GM19023 (cell line): ENCODE measurements at regions not wholly inside any gene's neighbourhood (a gene's known extent, or its start where the extent isn't known, plus 50 kb on each side); places are given as distances from the start of the nearest gene placed in this dataset.

Source experiments
- ATAC-seq: cut with Tn5 transposase; IDR thresholded peaks from one replicate; pipeline ENCODE4 v1.9.1; 2021; ENCODE audit warnings: mild to moderate bottlenecking, moderate library complexity; ENCODE audit not compliant: unreplicated experiment

GRCh38 chr2:185145316-185146121, 547.2 kb downstream of the ZNF804A start:
- no peak for ATAC-seq

GRCh38 chr2:185147361-185147760, 549.0 kb downstream of the ZNF804A start:
- no peak for ATAC-seq

DNA sequence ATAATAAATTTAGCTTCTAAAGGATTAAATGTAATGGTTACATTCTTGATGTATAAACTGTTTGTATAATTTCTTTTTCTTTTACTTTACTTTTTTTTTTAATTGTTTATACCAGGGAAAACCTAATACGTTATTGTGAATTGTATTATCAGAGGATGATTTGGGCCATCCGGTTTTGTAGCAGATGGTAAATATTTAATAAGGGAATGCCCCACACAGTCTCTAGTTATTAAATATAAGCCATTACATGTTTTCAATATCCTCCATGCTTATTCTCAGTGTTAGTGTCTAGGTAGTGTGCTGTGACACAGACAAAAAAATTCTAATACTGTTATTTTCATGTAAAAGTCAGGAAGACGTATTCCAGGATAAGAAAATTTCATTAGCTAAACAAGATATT, 553.9 kb downstream of the ZNF804A start:
- no peak for ATAC-seq

DNA sequence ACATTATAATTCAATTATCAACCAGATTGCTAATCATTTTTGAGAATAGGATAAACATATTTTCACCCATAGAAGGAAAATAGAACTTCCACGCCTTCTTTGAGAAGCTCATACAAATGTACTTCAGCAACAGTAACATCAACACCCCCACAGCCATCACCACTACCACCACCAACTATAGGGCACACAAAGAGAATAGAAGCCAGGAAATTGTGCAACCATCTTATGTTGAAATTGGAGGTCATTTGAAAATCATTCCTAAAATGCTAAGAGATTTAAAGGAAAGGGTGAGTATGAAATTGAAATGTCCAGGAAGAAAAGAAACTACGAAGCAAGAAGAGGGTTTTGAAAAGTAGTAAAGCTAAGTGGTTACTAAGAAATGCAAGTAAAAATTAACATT, 563.4 kb downstream of the ZNF804A start:
- ATAC-seq = no peak

DNA sequence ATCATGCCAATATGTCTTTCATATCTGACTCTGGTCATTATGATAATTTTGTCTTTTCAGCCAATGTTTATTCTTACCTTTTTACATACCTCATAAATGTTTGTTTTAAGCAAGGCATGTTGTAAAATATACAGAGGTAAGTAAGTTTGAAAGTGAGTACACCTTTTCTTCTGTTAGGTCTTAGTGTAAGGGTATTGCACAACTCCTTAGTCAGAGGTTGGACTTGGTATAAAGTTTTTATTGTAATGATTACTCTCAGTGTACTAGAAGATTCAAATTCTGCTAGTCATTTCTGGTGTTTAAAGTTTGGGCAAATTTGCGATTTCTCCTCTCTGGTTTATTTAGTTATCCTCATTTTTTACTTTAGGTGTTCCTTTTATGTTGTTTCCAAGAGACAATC, 564.3 kb upstream of the FSIP2 start:
- no peak for ATAC-seq

GRCh38 chr2:185179743-185180142, 558.9 kb upstream of the FSIP2 start:
- ATAC-seq = no peak

DNA sequence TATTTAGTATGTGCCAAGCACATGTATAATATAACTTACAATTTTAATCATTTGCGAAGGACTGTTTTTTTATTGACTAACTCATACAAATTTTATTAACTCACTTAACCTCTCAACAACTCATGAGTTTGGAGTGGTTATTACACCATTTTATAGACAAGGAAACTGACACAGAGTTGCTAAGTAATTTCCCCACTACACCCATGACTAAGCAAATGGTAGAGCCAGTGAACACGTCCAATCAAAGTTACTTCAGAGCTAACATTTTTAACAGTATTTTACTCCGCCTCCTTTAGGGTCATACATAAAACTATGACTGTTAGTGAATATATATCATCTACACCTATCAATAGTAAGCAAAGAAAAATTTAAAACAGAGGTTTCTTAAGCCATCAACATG, 556.7 kb upstream of the FSIP2 start:
- no peak for ATAC-seq

- ATAC-seq = no peak
Measured at GRCh38 chr2:185185044-185185443, 553.6 kb upstream of the FSIP2 start.

DNA sequence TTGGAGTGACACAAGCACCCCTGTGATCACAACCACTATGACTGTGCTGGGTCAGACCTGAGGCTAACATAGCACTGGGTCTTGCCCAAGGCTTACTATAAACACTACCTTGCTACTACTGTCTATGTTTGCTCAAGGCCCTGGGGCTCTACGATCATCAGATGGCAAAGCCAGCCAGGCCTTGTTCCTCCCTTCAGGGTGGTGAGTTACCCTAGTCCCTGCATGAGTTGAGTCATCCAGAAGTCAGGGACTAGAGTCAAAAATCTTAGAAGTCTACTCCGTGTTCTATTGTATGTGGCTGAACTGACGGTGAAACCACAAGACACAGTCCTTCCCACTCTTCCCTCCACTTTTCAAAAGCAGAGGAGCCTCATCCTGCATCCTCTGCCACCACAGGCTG, 551.2 kb upstream of the FSIP2 start:
- ATAC-seq = no peak

DNA sequence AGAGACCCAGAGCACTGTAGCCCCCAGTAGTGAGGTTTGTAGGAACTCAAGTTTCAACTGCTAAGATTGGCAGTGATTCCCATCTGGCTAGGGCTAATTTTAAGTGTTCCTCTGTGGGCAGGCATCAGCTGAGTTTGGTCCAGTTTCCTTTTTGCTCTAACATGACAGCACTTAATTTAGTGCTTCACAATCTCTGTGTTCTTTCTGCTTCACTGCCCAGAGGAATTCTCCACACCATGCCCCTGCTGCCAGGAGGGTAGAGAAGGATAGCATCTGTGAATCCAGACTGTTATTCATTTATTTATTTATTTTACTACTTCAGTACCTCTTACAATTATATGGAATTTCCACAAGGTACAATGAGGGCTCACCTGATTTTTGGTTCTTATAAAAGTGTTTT, 549.9 kb upstream of the FSIP2 start:
- ATAC-seq = no peak

GRCh38 chr2:185201063-185201462, 537.5 kb upstream of the FSIP2 start:
- ATAC-seq = no peak

DNA sequence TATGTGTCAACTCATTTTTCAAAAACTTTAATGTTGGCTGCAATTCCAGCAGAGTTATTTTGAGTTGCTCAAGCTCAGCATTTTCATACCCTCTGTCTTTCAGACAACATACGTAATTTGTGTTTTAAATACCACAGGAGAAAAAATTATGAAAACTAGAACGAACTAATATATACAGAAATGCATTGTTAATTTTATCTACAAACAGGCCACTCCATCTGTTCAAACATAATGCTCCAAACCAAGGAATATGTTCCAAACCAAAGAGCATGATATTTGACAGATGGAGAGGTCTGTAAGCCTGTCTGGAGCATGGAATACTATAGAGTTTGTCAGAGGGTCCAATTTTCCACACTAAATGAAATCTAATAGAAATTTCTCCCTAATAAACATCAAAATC, 536.2 kb upstream of the FSIP2 start:
- no peak for ATAC-seq

DNA sequence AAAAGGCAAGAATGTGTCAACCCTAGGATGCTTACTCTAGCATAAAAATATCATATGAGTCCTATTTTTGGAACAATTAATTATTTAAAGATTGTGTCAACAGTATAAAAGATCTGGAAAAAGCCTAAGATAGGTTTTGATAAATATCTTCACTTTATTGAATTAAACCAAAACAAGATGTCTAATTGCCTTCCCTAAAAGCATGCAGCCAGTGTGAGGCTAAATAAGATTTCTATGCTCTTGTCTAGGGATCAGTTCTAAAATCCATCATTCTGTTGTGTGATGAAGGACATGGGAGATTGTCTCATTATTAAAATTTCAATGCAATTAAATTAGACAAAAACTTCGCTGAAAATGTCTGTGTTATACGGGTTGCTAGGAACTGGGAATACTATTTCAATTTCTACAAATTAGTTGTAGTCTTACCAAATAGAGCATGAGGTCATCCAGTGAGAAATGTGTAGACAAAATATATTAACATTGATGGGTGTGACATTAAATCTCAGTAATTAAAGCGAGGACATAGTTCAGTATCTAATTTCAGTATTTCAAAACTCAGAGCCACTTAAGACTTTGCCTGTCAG, 535.6 kb upstream of the FSIP2 start:
- no peak for ATAC-seq

DNA sequence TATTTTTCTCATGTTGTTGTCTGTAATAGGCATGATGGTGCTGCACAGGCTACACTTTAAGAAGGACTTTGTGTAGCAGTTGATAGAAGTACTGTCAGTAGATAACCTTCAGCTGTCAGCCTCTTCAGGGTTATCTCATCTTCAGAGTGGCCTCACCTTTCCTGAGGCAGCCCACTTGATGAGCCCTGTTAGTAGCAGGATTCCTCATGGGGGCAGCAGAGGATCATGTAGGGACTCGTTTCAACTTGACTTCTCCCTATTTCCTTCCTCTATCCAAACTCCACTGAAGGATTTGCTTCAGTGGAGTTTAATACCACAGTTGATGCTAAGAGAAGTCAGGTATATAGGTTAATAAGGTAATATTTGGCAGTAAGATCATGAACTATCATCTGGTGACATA, 530.3 kb upstream of the FSIP2 start:
- peak; percentile 62 for ATAC-seq

DNA sequence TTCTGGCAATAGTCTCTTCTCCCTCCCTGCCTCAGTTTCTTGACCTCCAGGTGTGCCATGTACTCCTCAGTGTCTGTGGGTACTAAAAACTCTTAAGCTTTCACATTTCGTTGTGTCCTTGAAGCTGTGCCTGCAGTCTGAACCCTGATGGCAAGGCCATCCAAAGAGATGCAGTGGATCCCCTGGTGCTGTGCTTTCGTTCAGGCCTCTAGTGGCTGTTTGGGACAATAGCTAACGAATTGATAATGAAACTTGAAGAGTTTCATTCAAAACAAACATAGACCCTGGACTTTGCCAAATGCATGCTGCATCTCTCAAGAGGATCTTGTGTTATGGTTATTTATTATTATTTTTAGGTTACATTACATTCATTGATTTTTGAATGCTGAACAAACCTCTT, 523.1 kb upstream of the FSIP2 start:
- peak; percentile 69 for ATAC-seq

GRCh38 chr2:185219981-185220380, 518.6 kb upstream of the FSIP2 start:
- no peak for ATAC-seq

GRCh38 chr2:185222311-185222710, 516.3 kb upstream of the FSIP2 start:
- no peak for ATAC-seq

DNA sequence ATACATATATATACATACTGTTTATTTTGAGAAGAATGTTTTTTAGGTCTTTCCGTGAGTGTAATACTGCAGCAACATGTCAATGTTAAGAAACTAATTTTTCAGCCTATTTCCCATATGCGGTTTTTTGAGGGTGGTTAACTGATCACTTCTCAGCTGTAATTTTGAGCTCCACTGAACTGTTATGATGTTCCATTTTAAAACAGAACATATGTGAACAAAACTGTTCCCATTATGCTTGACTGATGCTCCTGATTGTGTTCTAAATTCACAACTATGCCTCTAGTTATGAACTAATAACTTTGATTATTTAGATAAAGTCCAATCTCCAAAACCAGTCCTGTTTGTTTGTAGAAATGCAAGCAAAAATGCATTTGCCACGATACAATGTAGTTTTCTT, 511.2 kb upstream of the FSIP2 start:
- ATAC-seq = no peak

GRCh38 chr2:185239491-185239890, 499.1 kb upstream of the FSIP2 start:
- no peak for ATAC-seq

- no peak for ATAC-seq
Measured at GRCh38 chr2:185240796-185241195, 497.8 kb upstream of the FSIP2 start.

- ATAC-seq = no peak
Measured at GRCh38 chr2:185241556-185241955, 497.0 kb upstream of the FSIP2 start.

DNA sequence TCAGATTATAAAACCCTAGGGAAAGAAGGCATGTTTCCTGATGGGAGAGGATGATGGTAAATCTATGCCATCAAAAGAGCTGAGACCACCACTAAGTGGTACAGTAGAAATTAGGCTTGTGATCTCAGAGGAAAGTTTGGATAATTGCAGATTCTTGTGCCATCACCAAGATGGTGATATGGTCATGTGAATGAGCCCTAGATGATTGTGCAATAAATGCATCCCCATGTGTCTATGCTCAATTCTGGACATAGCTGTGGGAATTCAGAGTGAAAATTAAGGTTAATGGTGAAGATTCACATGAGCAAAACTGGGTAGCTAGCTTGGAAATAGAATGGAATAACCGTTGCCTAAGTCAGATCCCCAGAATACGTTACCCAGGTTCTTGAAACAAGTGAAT, 496.1 kb upstream of the FSIP2 start:
- ATAC-seq = no peak

DNA sequence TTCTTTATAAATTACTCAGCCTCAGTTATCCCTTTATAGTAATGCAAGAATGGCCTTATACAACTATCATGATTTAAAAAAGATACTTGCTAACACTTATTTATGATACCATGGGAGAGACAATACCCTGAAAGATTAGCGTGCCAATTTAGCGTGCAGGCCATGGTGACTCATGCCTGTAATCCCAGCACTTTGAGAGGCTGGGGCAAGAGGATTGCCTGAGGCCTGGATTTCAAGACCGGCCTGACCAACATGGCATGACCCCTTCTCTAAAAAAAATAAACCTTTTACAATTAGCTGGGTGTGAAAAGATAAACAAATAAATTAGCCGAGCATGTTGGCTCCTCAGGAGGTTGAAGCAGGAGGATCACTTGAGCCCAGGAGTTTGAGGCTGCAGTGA, 493.4 kb upstream of the FSIP2 start:
- ATAC-seq = no peak
